ENCODE measurements at regions not wholly inside any gene's neighbourhood (a gene's known extent, or its start where the extent isn't known, plus 50 kb on each side); places are given as distances from the start of the nearest gene placed in this dataset.

DNA sequence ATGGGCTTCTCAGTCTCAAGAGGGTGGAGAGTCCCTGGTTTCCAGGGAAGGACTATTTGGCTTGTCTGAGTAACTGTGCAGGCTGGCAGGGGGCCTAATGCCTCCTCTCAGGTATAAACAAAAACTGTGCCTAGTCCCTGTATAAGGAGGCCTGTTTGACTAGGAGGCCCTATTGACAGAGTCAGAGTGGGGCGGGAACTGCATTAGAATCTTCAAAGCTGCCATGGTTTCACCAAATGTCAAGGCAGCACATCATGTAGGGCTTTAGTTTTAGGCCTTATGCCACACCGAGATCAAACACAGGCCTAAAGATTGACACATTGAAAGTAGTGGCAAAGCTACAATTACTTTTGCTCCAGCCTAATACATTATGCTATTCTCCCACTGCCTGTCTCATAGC is 611.5 kb upstream of the B3GAT1 start:
- TF ChIP-seq, protein P1, sequence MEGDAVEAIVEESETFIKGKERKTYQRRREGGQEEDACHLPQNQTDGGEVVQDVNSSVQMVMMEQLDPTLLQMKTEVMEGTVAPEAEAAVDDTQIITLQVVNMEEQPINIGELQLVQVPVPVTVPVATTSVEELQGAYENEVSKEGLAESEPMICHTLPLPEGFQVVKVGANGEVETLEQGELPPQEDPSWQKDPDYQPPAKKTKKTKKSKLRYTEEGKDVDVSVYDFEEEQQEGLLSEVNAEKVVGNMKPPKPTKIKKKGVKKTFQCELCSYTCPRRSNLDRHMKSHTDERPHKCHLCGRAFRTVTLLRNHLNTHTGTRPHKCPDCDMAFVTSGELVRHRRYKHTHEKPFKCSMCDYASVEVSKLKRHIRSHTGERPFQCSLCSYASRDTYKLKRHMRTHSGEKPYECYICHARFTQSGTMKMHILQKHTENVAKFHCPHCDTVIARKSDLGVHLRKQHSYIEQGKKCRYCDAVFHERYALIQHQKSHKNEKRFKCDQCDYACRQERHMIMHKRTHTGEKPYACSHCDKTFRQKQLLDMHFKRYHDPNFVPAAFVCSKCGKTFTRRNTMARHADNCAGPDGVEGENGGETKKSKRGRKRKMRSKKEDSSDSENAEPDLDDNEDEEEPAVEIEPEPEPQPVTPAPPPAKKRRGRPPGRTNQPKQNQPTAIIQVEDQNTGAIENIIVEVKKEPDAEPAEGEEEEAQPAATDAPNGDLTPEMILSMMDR (IDR thresholded peaks at IDR 0.05) = no peak
- TF ChIP-seq POLR2A (IDR thresholded peaks at IDR 0.05) = no peak
- TF ChIP-seq EP300 (IDR thresholded peaks at IDR 0.05) = no peak
